HFFc6 (cell line): ENCODE measurements at regions not wholly inside any gene's neighbourhood (a gene's known extent, or its start where the extent isn't known, plus 50 kb on each side); places are given as distances from the start of the nearest gene placed in this dataset.

Source experiments
- DNase-seq: peaks from one replicate; pipeline ENCODE4 v3.0.0-alpha.2; 2018
- H3K27ac Mint-ChIP-seq: 2 replicates; pipeline ENCODE4 v1.8.0; 2020; ENCODE audit warnings: mild to moderate bottlenecking, mixed read lengths
- H3K27me3 Mint-ChIP-seq: 2 replicates; pipeline ENCODE4 v1.8.0; 2021; ENCODE audit warnings: mild to moderate bottlenecking, moderate library complexity, mixed read lengths; ENCODE audit not compliant: insufficient read depth
- H3K36me3 Mint-ChIP-seq: 2 replicates; pipeline ENCODE4 v1.8.0; 2021; ENCODE audit warnings: low read depth, mixed read lengths
- H3K4me1 Mint-ChIP-seq: 2 replicates; pipeline ENCODE4 v1.8.0; 2020; ENCODE audit warnings: low read depth, mixed read lengths
- H3K4me3 Mint-ChIP-seq: 2 replicates; pipeline ENCODE4 v1.8.0; 2020; ENCODE audit warnings: mild to moderate bottlenecking, moderate library complexity, mixed read lengths
- H3K9me3 Mint-ChIP-seq: 2 replicates; pipeline ENCODE4 v1.8.0; 2020; ENCODE audit warnings: mild to moderate bottlenecking, mixed read lengths
- TF ChIP-seq, protein P1 (sequence below): fragments of 200-600 bp; sonication (generic); IDR thresholded peaks from 2 replicates; pipeline ENCODE4 v1.5.0; 2021; ENCODE audit warnings: antibody characterized with exemption, mild to moderate bottlenecking

DNA sequence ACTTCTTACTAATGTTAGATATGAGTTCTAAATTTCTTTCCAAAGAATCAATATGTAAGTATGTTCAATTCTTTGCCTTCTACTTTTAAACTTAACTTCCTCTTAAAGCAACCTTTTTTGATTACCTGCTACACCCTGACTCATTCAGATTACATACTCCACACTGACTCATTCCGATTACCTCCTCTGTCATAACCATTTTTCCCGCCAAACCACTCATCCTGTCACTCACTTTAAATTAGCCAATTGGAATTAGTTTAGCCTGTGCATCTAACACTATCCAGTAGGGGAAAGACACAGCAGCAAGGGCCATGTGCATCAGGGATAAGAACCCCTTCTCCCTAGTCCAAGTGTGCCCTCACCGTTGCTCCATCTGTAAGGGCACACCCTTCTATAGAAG lies 815.5 kb downstream of the BRINP3 start:
- TF ChIP-seq, protein P1, sequence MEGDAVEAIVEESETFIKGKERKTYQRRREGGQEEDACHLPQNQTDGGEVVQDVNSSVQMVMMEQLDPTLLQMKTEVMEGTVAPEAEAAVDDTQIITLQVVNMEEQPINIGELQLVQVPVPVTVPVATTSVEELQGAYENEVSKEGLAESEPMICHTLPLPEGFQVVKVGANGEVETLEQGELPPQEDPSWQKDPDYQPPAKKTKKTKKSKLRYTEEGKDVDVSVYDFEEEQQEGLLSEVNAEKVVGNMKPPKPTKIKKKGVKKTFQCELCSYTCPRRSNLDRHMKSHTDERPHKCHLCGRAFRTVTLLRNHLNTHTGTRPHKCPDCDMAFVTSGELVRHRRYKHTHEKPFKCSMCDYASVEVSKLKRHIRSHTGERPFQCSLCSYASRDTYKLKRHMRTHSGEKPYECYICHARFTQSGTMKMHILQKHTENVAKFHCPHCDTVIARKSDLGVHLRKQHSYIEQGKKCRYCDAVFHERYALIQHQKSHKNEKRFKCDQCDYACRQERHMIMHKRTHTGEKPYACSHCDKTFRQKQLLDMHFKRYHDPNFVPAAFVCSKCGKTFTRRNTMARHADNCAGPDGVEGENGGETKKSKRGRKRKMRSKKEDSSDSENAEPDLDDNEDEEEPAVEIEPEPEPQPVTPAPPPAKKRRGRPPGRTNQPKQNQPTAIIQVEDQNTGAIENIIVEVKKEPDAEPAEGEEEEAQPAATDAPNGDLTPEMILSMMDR: no peak
- no peak overlapping the region for H3K4me3 Mint-ChIP-seq
- no peak overlapping the region for H3K27ac Mint-ChIP-seq
- H3K4me1 Mint-ChIP-seq: no peaks in the 10 kb centered on the region
- H3K27me3 Mint-ChIP-seq: no peaks in the 10 kb centered on the region; the same call in 1 of the 2 replicates
- peaks cover 22% of the 10 kb centered on the region for H3K9me3 Mint-ChIP-seq
- no peaks in the 10 kb centered on the region for H3K36me3 Mint-ChIP-seq
- DNase-seq: no peak

DNA sequence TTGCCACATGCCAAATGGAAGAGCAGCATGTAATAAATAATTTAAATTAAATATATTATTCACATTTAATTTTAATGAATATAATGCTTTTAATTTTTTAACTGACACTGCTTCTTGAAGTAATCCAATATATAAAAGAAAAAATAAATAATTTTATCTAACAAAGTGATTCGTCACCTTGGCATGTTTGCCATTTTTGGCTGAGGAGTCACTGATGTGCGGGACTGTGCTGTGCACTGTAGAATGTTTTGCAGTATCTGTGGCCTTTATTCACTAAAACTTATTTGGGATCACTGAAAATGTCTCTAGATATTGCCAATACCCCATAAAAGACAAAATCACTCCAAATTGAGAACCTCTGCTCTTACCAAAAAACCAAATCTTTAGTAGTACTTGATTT lies 807.8 kb downstream of the BRINP3 start:
- TF ChIP-seq, protein P1: no peak
- Mint-ChIP-seq H3K27ac (no peak overlapping the region), H3K4me1 (no peaks in the 10 kb centered on the region), H3K36me3 (no peaks in the 10 kb centered on the region), H3K27me3 (no peaks in the 10 kb centered on the region), H3K4me3 (no peak overlapping the region), H3K9me3 (peaks cover 18% of the 10 kb centered on the region)
- DNase-seq: no peak

DNA sequence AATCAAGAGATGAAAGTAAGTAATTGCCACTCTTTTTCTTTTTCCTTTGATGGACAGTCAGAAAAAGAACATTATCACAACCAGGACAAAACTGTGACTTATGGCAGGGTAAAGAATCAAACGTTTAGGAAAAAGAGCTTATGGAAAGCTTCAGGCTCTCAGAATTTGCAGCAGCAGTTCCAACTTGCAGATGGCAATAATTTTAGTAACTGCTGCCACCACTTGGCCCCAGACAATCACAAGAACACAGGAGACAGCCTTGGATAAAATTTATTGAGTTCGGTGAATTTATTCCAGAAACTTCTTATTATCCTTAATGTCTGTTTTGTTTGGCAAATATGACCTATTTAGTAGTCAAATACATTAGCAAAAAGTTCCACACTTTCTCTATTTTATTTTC lies 804.4 kb downstream of the BRINP3 start:
- no peak overlapping the region for H3K27ac Mint-ChIP-seq
- H3K27me3 Mint-ChIP-seq: no peaks in the 10 kb centered on the region
- no peak overlapping the region for H3K4me3 Mint-ChIP-seq
- peaks cover 23% of the 10 kb centered on the region for H3K9me3 Mint-ChIP-seq
- H3K36me3 Mint-ChIP-seq: no peaks in the 10 kb centered on the region
- no peak for DNase-seq
- H3K4me1 Mint-ChIP-seq: no peaks in the 10 kb centered on the region
- TF ChIP-seq, protein P1: no peak

DNA sequence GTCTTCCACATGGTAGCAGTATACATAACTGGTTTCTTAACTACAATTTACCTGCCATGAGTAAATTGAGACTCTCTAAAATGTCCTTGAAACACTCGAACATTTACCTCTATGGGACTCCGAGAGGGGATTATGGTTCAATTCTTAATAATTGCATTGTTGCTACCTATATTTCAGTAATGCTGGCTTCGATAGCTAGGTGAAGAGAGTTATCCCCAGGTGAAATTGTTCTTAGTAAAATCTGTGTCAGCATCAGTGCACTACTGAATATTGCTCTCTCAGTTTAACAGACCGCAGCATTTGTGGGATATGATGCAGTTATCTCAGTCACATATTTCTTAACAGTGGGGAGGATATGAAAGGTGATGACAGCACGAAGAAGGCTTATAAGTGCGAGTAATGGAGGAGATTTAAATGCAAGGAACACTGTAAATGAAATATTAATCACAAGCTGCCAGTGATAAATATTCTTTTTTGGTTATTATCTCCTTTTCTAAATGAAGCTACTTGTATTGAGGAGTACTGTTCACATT lies 801.9 kb downstream of the BRINP3 start:
- TF ChIP-seq, protein P1: no peak
- Mint-ChIP-seq H3K4me3 (no peak overlapping the region), H3K36me3 (no peaks in the 10 kb centered on the region), H3K4me1 (no peaks in the 10 kb centered on the region), H3K27me3 (no peaks in the 10 kb centered on the region), H3K27ac (no peak overlapping the region), H3K9me3 (peaks cover 28% of the 10 kb centered on the region)
- DNase-seq: no peak

DNA sequence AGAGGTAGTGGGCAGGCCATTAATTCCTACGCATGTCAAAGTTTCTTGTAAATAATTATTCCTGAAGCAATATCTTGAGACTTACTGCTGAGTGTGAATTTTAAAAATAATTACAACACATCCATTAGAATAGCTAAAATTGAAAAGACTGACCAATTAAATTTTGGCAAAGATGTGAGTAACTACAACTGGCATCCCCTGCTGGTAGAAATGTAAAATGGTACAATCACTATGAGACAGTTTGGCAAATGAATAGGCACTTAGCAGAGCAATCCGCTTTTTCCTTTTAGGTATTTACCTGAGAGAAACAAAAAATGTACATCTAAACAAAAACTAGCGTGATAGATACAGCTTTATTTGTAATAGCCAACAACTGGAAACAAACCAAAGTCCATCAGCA lies 798.9 kb downstream of the BRINP3 start:
- no peak overlapping the region for H3K27ac Mint-ChIP-seq
- no peaks in the 10 kb centered on the region for H3K27me3 Mint-ChIP-seq
- no peaks in the 10 kb centered on the region for H3K36me3 Mint-ChIP-seq
- H3K9me3 Mint-ChIP-seq: peaks cover 32% of the 10 kb centered on the region
- DNase-seq: no peak
- no peaks in the 10 kb centered on the region for H3K4me1 Mint-ChIP-seq
- no peak overlapping the region for H3K4me3 Mint-ChIP-seq
- TF ChIP-seq, protein P1: no peak; the same call in 1 of the 2 replicates
